GM19023 (cell line): ENCODE measurements at regions not wholly inside any gene's neighbourhood (a gene's known extent, or its start where the extent isn't known, plus 50 kb on each side); places are given as distances from the start of the nearest gene placed in this dataset.
A peak's percentile ranks its signal among the peaks of the same experiment; 100 is the strongest.
"Not testable (repeated sequence)": the region's sequence is repeated elsewhere in the genome, so short reads cannot be mapped to it uniquely, and the experiment has no call there.

Experiments used
- ATAC-seq: cut with Tn5 transposase; IDR thresholded peaks from one replicate; pipeline ENCODE4 v1.9.1; 2021; ENCODE audit warnings: mild to moderate bottlenecking, moderate library complexity; ENCODE audit not compliant: unreplicated experiment

GRCh38 chr3:3902161-3902560 is 102.9 kb downstream of the LRRN1 start:
- no peak for ATAC-seq

- no peak for ATAC-seq
Observed at GRCh38 chr3:3906171-3906570, 106.9 kb downstream of the LRRN1 start.

- no peak for ATAC-seq
Observed at GRCh38 chr3:3907023-3907422, 107.8 kb downstream of the LRRN1 start.

GRCh38 chr3:3918763-3919162 is 119.5 kb downstream of the LRRN1 start:
- no peak for ATAC-seq

- no peak for ATAC-seq
Observed at GRCh38 chr3:3919316-3919715, 120.1 kb downstream of the LRRN1 start.

GRCh38 chr3:3923619-3924018 is 124.4 kb downstream of the LRRN1 start:
- no peak for ATAC-seq

- ATAC-seq, result no peak
Observed at GRCh38 chr3:3927198-3927597, 128.0 kb downstream of the LRRN1 start.

- ATAC-seq, result no peak
Observed at GRCh38 chr3:3927965-3928364, 128.7 kb downstream of the LRRN1 start.

- ATAC-seq, result not testable (repeated sequence)
Observed at GRCh38 chr3:3941380-3941779, 142.1 kb downstream of the LRRN1 start.

GRCh38 chr3:3951071-3951470 is 151.8 kb downstream of the LRRN1 start:
- ATAC-seq, result no peak

- no peak for ATAC-seq
Observed at GRCh38 chr3:3951501-3951900, 152.3 kb downstream of the LRRN1 start.

GRCh38 chr3:3962867-3963266 is 163.6 kb downstream of the LRRN1 start:
- ATAC-seq, result not testable (repeated sequence)

GRCh38 chr3:3984053-3984452 is 184.8 kb downstream of the LRRN1 start:
- ATAC-seq, result no peak

GRCh38 chr3:3991598-3991997 is 192.4 kb downstream of the LRRN1 start:
- no peak for ATAC-seq

- ATAC-seq, result no peak
Observed at GRCh38 chr3:3992312-3992874, 193.2 kb downstream of the LRRN1 start.

- ATAC-seq, result peak; percentile 85
Observed at GRCh38 chr3:3998140-3998922, 199.1 kb downstream of the LRRN1 start.

- not testable (repeated sequence) for ATAC-seq
Observed at GRCh38 chr3:3999340-3999739, 200.1 kb downstream of the LRRN1 start.

GRCh38 chr3:4001976-4002375 is 202.7 kb downstream of the LRRN1 start:
- ATAC-seq, result no peak

GRCh38 chr3:4006288-4006687 is 207.1 kb downstream of the LRRN1 start:
- ATAC-seq, result no peak

- ATAC-seq, result no peak
Observed at GRCh38 chr3:4008205-4008604, 209.0 kb downstream of the LRRN1 start.

GRCh38 chr3:4011166-4011565 is 211.9 kb downstream of the LRRN1 start:
- no peak for ATAC-seq

- ATAC-seq, result no peak
Observed at GRCh38 chr3:4015426-4015825, 216.2 kb downstream of the LRRN1 start.

- ATAC-seq, result no peak
Observed at GRCh38 chr3:4019501-4019900, 220.3 kb downstream of the LRRN1 start.
